Astrocyte (in vitro differentiated cells and primary cell): ENCODE measurements at regions not wholly inside any gene's neighbourhood (a gene's known extent, or its start where the extent isn't known, plus 50 kb on each side); places are given as distances from the start of the nearest gene placed in this dataset.

ENCODE experiments used
- DNase-seq: peaks from one replicate; pipeline ENCODE4 v3.0.0-alpha.2; 2010; ENCODE audit warnings: low read depth
- FAIRE-seq: peaks from 2 replicates; lab custom pipeline; 2011; peaks lifted over from hg19 to GRCh38; lab: Jason Lieb, UNC
- H2AFZ ChIP-seq: 2 replicates; pipeline ENCODE4 v1.6.0; 2012; ENCODE audit warnings: low read depth, low read length, inconsistent platforms
- H3K27ac ChIP-seq: 2 replicates; pipeline ENCODE4 v1.5.1; 2011; ENCODE audit warnings: low read depth, low read length, inconsistent platforms
- H3K27me3 ChIP-seq: 2 replicates; pipeline ENCODE4 v1.6.0; 2011; ENCODE audit warnings: low read length, inconsistent platforms; ENCODE audit not compliant: insufficient read depth
- H3K36me3 ChIP-seq: 2 replicates; pipeline ENCODE4 v1.5.1; 2011; ENCODE audit warnings: low read length, inconsistent platforms; ENCODE audit not compliant: insufficient read depth
- H3K4me1 ChIP-seq: 2 replicates; pipeline ENCODE4 v1.5.1; 2011; ENCODE audit warnings: low read length, inconsistent platforms; ENCODE audit not compliant: insufficient read depth
- H3K4me2 ChIP-seq: 2 replicates; pipeline ENCODE4 v1.6.0; 2012; ENCODE audit warnings: low read length, inconsistent platforms
- H3K4me3 ChIP-seq: 2 replicates; pipeline ENCODE4 v1.5.1; 2011; ENCODE audit warnings: low read depth, mild to moderate bottlenecking, low read length, inconsistent platforms; ENCODE audit not compliant: insufficient read depth
- H3K79me2 ChIP-seq: 2 replicates; pipeline ENCODE4 v1.6.0; 2012; ENCODE audit warnings: mild to moderate bottlenecking, low read length, inconsistent platforms; ENCODE audit not compliant: insufficient read depth
- H3K9ac ChIP-seq: 2 replicates; pipeline ENCODE4 v1.6.0; 2012; ENCODE audit warnings: mild to moderate bottlenecking, low read length, inconsistent platforms
- H3K9me3 ChIP-seq: 2 replicates; pipeline ENCODE4 v1.5.1; 2012; ENCODE audit warnings: low read depth, mild to moderate bottlenecking, low read length, inconsistent platforms; ENCODE audit not compliant: insufficient read depth
- H4K20me1 ChIP-seq: 2 replicates; pipeline ENCODE4 v1.6.0; 2012; ENCODE audit warnings: low read length, inconsistent platforms; ENCODE audit not compliant: insufficient read depth
- H3K27ac Mint-ChIP-seq: one replicate; pipeline ENCODE4 v1.8.0; 2021; ENCODE audit warnings: mild to moderate bottlenecking, mixed read lengths; ENCODE audit not compliant: unreplicated experiment
- H3K27me3 Mint-ChIP-seq: one replicate; pipeline ENCODE4 v1.8.0; 2021; ENCODE audit warnings: low read depth, mixed read lengths; ENCODE audit not compliant: unreplicated experiment
- H3K36me3 Mint-ChIP-seq: one replicate; pipeline ENCODE4 v1.8.0; 2021; ENCODE audit warnings: low read depth, mixed read lengths; ENCODE audit not compliant: unreplicated experiment
- H3K4me1 Mint-ChIP-seq: one replicate; pipeline ENCODE4 v1.8.0; 2021; ENCODE audit warnings: low read depth, mixed read lengths; ENCODE audit not compliant: unreplicated experiment
- H3K4me3 Mint-ChIP-seq: one replicate; pipeline ENCODE4 v1.8.0; 2021; ENCODE audit warnings: mild to moderate bottlenecking, moderate library complexity, mixed read lengths; ENCODE audit not compliant: unreplicated experiment
- H3K9me3 Mint-ChIP-seq: one replicate; pipeline ENCODE4 v1.8.0; 2021; ENCODE audit warnings: mild to moderate bottlenecking, mixed read lengths; ENCODE audit not compliant: unreplicated experiment
- EZH2 ChIP-seq: IDR thresholded peaks from 2 replicates; pipeline ENCODE4 v1.6.1; 2012; ENCODE audit warnings: mild to moderate bottlenecking, low read length, inconsistent platforms; ENCODE audit not compliant: insufficient read depth
- TF ChIP-seq, protein P1 (sequence below): IDR thresholded peaks from 2 replicates; pipeline ENCODE4 v1.5.1; 2011; ENCODE audit warnings: low read depth, mild to moderate bottlenecking, inconsistent platforms, low read length, moderate library complexity; ENCODE audit not compliant: insufficient read depth

DNA sequence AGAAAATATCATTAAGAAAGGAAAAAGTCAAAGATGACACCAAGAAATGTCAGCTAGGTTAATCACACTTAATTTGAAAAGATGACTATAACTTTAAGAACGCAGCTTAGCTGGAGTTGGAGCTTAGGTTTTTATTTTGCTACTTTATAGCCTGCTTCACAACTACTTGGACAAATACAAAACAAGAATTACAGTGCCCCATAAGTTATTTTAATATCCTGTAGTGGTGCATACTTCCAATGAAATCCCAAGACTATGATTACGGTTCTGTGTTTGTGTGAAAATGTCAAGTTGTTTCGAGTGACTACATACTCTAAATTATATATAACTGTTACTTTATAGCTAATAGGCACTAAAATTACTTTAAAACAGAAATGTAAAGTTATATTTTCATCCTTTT, 244.6 kb upstream of the MGMT start:
- Histone ChIP-seq H3K4me3 (no peak overlapping the region), H3K36me3 (no peaks in the 10 kb centered on the region), H4K20me1 (no peaks in the 10 kb centered on the region), H2AFZ (no peak overlapping the region), H3K27ac (no peak overlapping the region), H3K4me1 (no peaks in the 10 kb centered on the region), H3K9me3 (peaks cover 13% of the 10 kb centered on the region), H3K4me2 (no peak overlapping the region), H3K9ac (no peak overlapping the region), H3K79me2 (no peaks in the 10 kb centered on the region), H3K27me3 (no peaks in the 10 kb centered on the region)
- DNase-seq, result no peak
- TF ChIP-seq EZH2, result no peak
- TF ChIP-seq, protein P1, sequence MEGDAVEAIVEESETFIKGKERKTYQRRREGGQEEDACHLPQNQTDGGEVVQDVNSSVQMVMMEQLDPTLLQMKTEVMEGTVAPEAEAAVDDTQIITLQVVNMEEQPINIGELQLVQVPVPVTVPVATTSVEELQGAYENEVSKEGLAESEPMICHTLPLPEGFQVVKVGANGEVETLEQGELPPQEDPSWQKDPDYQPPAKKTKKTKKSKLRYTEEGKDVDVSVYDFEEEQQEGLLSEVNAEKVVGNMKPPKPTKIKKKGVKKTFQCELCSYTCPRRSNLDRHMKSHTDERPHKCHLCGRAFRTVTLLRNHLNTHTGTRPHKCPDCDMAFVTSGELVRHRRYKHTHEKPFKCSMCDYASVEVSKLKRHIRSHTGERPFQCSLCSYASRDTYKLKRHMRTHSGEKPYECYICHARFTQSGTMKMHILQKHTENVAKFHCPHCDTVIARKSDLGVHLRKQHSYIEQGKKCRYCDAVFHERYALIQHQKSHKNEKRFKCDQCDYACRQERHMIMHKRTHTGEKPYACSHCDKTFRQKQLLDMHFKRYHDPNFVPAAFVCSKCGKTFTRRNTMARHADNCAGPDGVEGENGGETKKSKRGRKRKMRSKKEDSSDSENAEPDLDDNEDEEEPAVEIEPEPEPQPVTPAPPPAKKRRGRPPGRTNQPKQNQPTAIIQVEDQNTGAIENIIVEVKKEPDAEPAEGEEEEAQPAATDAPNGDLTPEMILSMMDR, result no peak
- H3K4me3 Mint-ChIP-seq, result no peak overlapping the region
- H3K36me3 Mint-ChIP-seq, result no peaks in the 10 kb centered on the region
- no peaks in the 10 kb centered on the region for H3K4me1 Mint-ChIP-seq
- H3K27ac Mint-ChIP-seq, result no peak overlapping the region
- FAIRE-seq, result no peak
- no peaks in the 10 kb centered on the region for H3K27me3 Mint-ChIP-seq
- H3K9me3 Mint-ChIP-seq, result no peaks in the 10 kb centered on the region

DNA sequence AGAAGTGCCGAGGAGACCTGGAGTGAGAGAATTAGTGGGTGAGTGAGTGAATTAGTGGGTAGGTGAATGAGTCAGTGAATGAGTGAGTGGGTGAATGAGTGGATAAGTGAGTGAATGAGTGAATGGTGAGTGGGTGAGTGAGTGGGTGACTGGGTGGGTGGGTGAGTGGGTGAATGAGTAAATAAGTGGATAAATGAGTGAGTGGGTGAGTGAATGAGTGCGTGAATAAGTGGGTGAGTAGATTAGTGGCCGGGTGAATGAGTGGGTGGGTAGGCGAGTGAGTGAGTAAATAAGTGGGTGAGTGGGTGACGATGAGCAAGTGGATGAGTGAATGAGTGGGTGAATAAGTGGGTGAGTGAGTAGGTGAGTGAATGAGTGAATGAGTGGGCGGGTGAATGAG, 243.7 kb upstream of the MGMT start:
- no peaks in the 10 kb centered on the region for H3K9me3 Mint-ChIP-seq
- H3K36me3 ChIP-seq, result no peaks in the 10 kb centered on the region

GRCh38 chr10:129224065-129224464, 243.0 kb upstream of the MGMT start:
- peaks cover 6% of the 10 kb centered on the region for H3K27me3 Mint-ChIP-seq
- no peaks in the 10 kb centered on the region for H3K4me1 Mint-ChIP-seq
- no peak overlapping the region for H3K27ac Mint-ChIP-seq
- H3K4me3 ChIP-seq, result no peak overlapping the region
- H3K36me3 Mint-ChIP-seq, result no peaks in the 10 kb centered on the region
- H3K9ac ChIP-seq, result no peak overlapping the region
- H3K9me3 ChIP-seq, result peaks cover 13% of the 10 kb centered on the region
- H3K9me3 Mint-ChIP-seq, result no peaks in the 10 kb centered on the region
- no peak for FAIRE-seq
- H3K4me2 ChIP-seq, result no peak overlapping the region
- no peaks in the 10 kb centered on the region for H3K27me3 ChIP-seq
- H4K20me1 ChIP-seq, result no peaks in the 10 kb centered on the region
- no peaks in the 10 kb centered on the region for H3K36me3 ChIP-seq
- no peak for TF ChIP-seq EZH2
- TF ChIP-seq, protein P1, result no peak
- no peak for DNase-seq
- no peak overlapping the region for H2AFZ ChIP-seq
- H3K27ac ChIP-seq, result no peak overlapping the region
- H3K4me3 Mint-ChIP-seq, result no peak overlapping the region
- no peaks in the 10 kb centered on the region for H3K4me1 ChIP-seq
- no peaks in the 10 kb centered on the region for H3K79me2 ChIP-seq

More for the DNA sequence above, 243.7 kb upstream of the MGMT start:
- H3K36me3 Mint-ChIP-seq, result no peaks in the 10 kb centered on the region
- no peaks in the 10 kb centered on the region for H4K20me1 ChIP-seq
- H3K9me3 ChIP-seq, result peaks cover 13% of the 10 kb centered on the region
- H3K27me3 ChIP-seq, result no peaks in the 10 kb centered on the region
- H3K27ac ChIP-seq, result no peak overlapping the region
- no peak for FAIRE-seq
- H3K4me1 Mint-ChIP-seq, result no peaks in the 10 kb centered on the region
- no peak overlapping the region for H3K4me3 Mint-ChIP-seq
- H3K4me1 ChIP-seq, result no peaks in the 10 kb centered on the region
- no peak overlapping the region for H3K9ac ChIP-seq
- H3K4me2 ChIP-seq, result no peak overlapping the region
- TF ChIP-seq EZH2, result no peak
- TF ChIP-seq, protein P1, result no peak
- H3K27me3 Mint-ChIP-seq, result peaks cover 5% of the 10 kb centered on the region
- DNase-seq, result no peak
- no peak overlapping the region for H3K4me3 ChIP-seq
- no peak overlapping the region for H3K27ac Mint-ChIP-seq
- no peak overlapping the region for H2AFZ ChIP-seq
- no peaks in the 10 kb centered on the region for H3K79me2 ChIP-seq
